Vagina (tissue), 2 donors: ENCODE measurements at regions not wholly inside any gene's neighbourhood (a gene's known extent, or its start where the extent isn't known, plus 50 kb on each side); places are given as distances from the start of the nearest gene placed in this dataset.
"Not testable (repeated sequence)": the region's sequence is repeated elsewhere in the genome, so short reads cannot be mapped to it uniquely, and the experiment has no call there.

Experiments
- POLR2A ChIP-seq, 2 donors: fragments of 450-650 bp; IDR thresholded peaks; one replicate each; pipeline ENCODE4 v1.6.1; 2017; ENCODE audit warnings: antibody characterized with exemption in 2 of 2, mild to moderate bottlenecking in 2 of 2, moderate library complexity in 2 of 2
- POLR2AphosphoS5 ChIP-seq, 2 donors: sonication (generic); formaldehyde crosslinking; IDR thresholded peaks; one replicate each; pipeline ENCODE4 v1.9.0; 2017; ENCODE audit warnings: antibody characterized with exemption in 2 of 2, mild to moderate bottlenecking in 2 of 2, low read depth in 1 of 2; ENCODE audit not compliant: insufficient read depth in 1 of 2
- TF ChIP-seq, protein P1 (sequence below), 3 experiments: fragments of 450-650 bp in 2 of 3; fragments of 200-600 bp in 1 of 3; sonication (generic) in 1 of 3; IDR thresholded peaks; one replicate each; pipeline ENCODE4 v1.5.1; 2017 to 2019; ENCODE audit warnings: antibody characterized with exemption in 3 of 3, mild to moderate bottlenecking in 2 of 3, moderate library complexity in 2 of 3

DNA sequence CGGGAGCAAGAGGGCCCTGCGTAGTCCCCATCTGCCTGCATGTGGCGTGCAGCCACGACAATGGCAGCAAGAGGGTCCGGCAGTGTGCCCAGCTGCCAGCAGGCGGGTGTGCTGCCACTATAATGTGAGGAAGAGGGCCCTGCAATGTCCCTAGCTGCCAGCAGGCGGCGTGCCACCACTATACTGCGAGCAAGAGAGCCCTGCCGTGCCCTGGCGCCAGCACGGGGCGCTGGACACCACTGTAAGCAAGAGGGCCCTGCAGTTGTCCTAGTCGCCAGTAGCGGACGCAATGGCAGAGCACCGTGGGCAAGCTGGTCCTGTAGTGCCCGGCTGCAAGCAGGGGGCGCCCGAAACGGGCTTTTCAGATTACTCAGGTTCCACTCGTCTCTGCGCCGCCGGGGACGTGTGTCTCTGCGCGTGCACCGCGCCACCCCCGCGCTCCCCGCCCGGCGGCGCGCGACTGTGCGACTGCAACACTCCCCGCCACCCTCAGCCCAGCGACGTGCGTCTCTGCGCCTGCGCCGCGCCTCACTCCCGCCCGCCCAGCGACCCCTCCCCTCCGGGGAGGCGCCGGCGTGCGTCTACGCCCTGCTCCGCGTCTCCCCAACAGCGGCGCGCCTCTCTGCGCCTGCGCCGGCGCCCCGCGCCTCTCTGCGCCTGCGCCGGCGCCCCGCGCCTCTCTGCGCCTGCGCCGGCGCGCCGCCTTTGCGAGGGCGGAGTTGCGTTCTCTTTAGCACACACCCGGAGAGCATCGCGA is 159.4 kb upstream of the FRG2B start:
- not testable (repeated sequence) for TF ChIP-seq POLR2A (IDR thresholded peaks at IDR 0.05); POLR2AphosphoS5 (IDR thresholded peaks at IDR 0.05; ENCODE audit: insufficient read depth in 1 of 2, low read depth in 1 of 2)
- TF ChIP-seq, protein P1, sequence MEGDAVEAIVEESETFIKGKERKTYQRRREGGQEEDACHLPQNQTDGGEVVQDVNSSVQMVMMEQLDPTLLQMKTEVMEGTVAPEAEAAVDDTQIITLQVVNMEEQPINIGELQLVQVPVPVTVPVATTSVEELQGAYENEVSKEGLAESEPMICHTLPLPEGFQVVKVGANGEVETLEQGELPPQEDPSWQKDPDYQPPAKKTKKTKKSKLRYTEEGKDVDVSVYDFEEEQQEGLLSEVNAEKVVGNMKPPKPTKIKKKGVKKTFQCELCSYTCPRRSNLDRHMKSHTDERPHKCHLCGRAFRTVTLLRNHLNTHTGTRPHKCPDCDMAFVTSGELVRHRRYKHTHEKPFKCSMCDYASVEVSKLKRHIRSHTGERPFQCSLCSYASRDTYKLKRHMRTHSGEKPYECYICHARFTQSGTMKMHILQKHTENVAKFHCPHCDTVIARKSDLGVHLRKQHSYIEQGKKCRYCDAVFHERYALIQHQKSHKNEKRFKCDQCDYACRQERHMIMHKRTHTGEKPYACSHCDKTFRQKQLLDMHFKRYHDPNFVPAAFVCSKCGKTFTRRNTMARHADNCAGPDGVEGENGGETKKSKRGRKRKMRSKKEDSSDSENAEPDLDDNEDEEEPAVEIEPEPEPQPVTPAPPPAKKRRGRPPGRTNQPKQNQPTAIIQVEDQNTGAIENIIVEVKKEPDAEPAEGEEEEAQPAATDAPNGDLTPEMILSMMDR (IDR thresholded peaks at IDR 0.05) = not testable (repeated sequence)
